ENCODE measurements at regions not wholly inside any gene's neighbourhood (a gene's known extent, or its start where the extent isn't known, plus 50 kb on each side); places are given as distances from the start of the nearest gene placed in this dataset.

- FAIRE-seq: no peak
- DNase-seq (ENCODE audit: insufficient read length, low spot score): no peak
- no peak for TF ChIP-seq CTCF (IDR thresholded peaks at IDR 0.05; ENCODE audit: insufficient read depth, missing control alignments)
These were observed 83.0 kb upstream of the GRXCR1 start for GRCh38 chr4:42809419-42810084.

DNA sequence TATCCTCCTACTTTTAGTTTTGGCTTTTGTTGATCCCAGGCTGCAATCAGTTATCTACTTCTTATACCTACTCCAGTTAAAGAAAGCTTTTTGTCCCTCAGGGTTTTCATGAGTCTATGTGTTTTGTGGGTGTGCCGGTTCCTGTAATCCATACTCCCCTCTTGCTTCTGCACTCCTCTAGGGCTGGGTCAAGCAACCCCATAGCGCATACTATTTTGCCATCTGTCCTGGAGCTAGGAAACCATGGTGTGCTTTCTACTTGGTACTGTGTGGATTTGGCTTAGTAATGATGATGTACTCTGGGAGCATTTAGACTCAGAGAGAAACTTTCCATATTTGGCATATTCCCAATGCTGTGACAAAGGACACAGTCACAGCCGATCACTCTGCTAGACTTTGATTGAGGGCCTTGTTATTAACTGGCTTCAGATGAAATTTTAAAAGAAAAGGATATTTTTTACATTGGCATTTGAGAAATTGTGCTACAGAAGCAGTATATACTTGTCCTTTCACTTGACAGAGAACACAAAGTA, 86.1 kb upstream of the GRXCR1 start:
- TF ChIP-seq CTCF (IDR thresholded peaks at IDR 0.05; ENCODE audit: insufficient read depth, missing control alignments): no peak
- FAIRE-seq (no peak), DNase-seq (ENCODE audit: insufficient read length, low spot score) (no peak)

DNA sequence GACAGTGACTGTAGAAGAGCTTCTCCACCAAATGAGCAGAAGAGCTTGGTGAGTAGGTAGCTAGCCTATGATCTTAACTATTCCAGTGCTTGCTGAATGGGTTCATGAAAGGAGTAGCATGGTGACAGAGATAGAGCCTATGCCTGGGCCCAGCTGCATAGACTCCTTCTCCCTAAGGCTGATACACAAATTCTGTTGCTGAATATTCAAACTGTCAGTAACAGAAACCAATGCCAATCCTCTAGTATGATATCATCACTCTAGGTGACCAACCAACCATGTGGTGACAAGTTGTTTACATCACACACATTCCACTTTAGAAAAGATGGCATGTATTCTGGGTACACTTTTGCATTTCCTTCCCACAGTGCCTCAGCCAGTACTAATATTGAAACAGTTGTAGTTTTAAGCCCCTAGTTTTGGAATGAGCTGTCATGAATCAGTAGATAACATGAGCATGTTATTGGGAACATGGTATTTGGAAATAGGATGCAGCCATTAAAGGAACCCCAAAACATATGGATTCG, 103.4 kb upstream of the GRXCR1 start:
- no peak for TF ChIP-seq CTCF (IDR thresholded peaks at IDR 0.05; ENCODE audit: insufficient read depth, missing control alignments)
- FAIRE-seq: no peak

GRCh38 chr4:42787079-42787463, 105.4 kb upstream of the GRXCR1 start:
- TF ChIP-seq CTCF (IDR thresholded peaks at IDR 0.05; ENCODE audit: insufficient read depth, missing control alignments): no peak
- FAIRE-seq (no peak), DNase-seq (ENCODE audit: insufficient read length, low spot score) (no peak)

More for the DNA sequence above, 103.4 kb upstream of the GRXCR1 start:
- DNase-seq (ENCODE audit: insufficient read length, low spot score): no peak

DNA sequence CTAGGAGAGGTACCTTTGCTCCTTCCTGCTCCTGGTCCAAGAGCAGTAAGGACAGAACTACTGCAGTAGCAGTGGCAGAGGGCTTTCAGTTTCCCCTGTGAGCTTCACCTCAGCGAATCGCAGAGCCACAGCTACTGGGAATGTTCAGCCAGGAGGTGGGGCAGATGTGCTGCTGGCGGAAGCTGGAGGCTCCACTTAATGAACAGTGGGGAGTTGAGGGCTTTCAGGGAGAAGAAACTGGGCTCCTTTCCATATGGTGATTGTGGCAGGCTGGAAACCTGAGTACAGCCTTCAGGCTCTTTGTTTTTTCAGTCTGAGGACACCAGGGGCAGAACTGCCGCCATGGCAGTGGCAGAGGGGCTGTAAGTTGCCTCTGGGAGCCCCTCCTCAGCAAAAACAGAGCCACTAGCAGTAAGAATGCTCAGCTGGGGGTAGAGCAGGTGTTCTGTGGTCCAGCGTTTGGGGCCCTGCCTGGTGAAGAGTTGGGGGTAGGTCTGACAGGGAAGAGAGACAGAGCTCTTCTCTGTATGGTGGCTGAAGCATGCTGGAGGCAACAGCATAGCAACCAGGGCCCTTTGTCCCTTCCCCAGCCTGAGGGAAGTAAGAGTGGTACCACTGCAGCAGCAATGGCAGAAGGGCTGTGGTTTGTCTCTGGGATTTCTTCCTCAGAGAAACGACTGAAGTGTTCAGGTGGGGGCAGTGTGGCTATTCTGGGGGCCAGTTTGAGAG, 106.0 kb upstream of the GRXCR1 start:
- FAIRE-seq (no peak), DNase-seq (ENCODE audit: insufficient read length, low spot score) (no peak)
- TF ChIP-seq CTCF (IDR thresholded peaks at IDR 0.05; ENCODE audit: insufficient read depth, missing control alignments): no peak

GRCh38 chr4:42785817-42786216, 106.7 kb upstream of the GRXCR1 start:
- DNase-seq (ENCODE audit: insufficient read length, low spot score) (no peak), FAIRE-seq (no peak)
- no peak for TF ChIP-seq CTCF (IDR thresholded peaks at IDR 0.05; ENCODE audit: insufficient read depth, missing control alignments)

DNA sequence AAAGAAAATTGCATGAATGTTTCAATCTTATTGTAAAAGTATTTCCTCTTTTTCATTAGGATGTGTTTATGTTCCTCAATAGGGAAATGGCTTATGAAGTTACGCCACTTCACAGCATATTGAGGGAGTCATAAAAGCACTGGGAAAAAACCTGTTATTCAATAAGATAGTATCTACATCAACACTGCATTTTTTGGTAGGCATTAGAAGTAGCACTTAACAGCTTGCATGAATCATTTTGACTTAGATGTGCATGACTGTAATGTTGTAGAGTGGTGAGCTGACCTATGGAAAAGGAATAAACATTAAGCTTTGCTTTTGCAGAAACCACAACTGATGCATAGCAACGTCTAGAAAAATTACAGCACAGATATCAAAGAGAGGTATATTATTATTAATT, 111.2 kb upstream of the GRXCR1 start:
- no peak for DNase-seq (ENCODE audit: insufficient read length, low spot score)
- no peak for TF ChIP-seq CTCF (IDR thresholded peaks at IDR 0.05; ENCODE audit: insufficient read depth, missing control alignments)
- FAIRE-seq: no peak
